Brain pericyte (primary cell): ENCODE measurements at regions not wholly inside any gene's neighbourhood (a gene's known extent, or its start where the extent isn't known, plus 50 kb on each side); places are given as distances from the start of the nearest gene placed in this dataset.
A peak's percentile ranks its signal among the peaks of the same experiment; 100 is the strongest.

Experiments
- DNase-seq: peaks from one replicate; pipeline ENCODE4 v3.0.0-alpha.2; 2012; ENCODE audit warnings: low read depth, low spot score

DNA sequence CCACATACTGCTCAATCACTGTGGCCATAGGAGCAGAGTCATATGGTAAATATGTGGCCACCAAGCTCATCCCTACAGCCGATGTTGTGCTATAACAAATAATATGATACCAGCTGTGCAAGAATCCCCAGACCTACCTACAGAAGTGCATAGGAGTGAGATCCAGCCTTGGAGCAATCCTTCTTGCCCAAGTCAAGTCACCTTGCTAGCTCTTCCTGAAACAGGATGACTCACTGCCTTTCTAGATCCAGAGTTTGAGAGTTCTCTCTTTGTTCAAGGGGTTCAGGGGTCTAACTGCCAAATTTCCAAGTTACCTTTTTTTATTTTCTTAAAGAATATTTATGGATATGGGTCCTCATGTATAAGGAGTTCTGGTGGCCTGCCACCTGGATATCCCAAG, 195.7 kb upstream of the MAN1A1 start:
- no peak for DNase-seq

DNA sequence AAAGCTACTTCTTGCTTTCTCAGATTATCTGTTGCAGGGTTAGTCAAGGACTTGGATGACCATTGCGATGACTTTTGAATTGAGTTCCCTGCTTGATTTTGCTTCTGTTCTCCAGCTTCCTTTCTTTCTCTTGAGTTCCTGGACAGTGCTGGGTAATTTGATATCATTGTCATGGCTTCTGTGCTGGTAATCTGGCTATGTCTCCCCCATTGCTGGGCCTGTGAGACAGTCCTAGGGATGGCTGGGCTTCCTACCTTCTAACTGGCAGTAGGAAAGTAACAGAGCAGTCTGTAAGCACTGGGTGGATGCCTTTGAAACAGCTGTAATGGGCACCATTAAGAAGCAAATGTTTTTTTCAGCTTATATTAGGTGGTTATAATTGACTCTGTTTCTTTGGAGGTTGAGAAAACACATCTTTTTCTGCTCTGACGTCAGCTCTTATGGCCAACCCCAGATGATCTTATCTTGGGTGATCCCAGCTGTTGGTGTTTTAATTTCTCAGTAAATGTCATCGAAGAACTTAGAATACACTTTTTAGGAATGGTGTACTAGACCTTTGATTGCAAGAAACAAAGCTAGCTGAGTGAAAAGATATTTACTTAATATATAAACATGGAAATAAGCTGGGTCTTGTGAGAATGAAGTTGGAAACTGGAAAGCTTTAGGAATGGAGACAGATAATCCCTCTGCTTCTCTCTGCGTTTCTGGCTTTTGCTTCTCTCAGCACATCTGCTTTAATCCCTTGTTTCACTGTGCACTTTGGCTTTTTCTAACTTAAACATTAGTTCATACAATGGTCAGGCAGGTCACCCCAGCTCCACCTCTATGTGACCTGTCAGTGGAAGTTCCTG, 195.0 kb upstream of the MAN1A1 start:
- DNase-seq, result no peak

DNA sequence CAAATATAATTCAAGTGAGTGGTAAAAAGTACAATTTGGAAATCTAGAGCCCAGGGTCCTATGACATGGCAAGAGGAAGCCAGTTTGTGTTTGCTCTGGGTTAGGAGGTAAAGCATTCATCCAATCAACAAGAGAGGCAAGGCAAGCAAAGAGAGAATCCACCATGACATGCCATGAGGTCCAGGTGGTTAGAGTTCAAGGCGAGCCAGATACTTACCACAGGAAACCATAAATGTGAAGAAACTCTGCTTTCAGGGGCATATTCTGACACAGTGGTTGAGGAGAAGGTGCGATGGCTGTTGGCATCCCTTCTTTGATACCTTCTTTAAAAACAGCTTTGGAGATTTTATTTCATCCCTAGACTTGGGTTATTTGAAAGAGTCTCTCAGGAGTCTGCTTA, 193.8 kb upstream of the MAN1A1 start:
- no peak for DNase-seq

DNA sequence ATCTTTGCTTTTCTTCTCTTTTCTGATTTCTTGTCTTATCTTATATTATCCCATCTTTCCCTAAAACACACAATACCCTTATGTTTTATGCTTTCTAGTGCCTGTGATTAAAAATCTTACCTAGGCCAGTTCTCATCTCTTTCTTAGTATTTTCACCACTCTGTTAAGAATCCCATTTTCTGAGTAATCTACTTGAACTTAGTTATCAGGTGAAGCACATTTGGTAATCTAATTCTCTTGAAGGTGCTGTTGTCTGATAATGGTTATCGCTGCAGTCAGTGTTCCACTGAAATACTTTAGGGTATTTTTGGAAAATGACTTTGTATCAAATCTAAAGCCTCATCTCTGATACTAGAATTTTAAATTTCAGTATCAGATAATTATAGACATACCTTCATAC, 192.5 kb upstream of the MAN1A1 start:
- DNase-seq, result no peak

DNA sequence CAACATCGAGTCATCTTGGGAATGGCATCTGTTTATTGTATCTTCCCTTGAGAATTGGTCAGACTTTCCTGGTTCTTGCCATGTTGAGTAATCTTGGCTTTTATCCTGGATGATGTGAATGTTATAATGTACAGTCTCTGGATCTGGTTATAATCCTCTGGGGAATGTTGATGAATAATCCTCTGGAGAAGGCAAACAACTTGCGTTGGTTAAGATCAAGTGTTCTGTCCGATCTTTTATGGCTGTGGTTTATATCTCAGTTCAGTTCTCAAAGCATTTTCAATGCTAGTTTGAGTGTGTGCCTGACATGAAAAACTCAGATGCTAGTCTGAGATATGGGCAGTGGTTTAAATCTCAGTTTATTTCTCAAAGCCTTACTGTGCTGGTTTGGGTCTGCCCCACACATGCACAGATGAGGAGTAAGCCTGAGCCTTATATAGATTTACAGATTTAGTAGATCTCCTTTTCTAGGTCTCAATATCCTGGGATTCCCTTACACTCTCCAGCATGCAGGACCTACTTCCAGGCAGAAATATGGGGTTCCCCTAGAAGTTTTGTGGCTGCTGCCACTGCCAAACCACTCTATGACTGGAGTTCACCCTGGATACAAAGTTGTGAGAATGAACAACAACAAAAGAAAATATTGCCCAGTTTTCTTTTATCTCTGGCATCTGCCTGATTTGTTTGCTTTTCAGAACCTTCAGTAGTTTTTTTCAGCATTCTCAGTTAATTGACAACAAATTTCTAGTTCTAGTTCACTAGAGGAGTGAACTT, 191.8 kb upstream of the MAN1A1 start:
- DNase-seq, result peak; percentile 96

DNA sequence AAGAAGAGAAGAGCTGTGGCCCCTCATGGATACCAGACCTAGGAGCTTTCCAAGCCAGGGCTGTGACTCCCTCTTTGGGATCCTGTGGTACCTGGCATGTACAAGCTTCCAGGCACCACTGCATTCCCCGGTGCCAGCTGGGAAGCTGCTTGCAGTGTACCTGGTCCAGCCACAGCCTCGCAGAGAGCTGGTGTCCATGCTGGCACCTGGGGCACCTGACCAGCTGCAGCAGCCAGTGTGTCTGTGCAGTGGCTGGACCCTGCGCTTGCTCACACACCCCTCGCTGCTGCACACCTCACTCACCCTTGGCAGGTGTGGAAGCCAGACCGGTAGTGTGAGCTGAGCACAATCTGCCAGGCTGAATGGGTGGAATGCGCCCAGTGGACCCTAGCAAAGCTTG, 190.9 kb upstream of the MAN1A1 start:
- no peak for DNase-seq

DNA sequence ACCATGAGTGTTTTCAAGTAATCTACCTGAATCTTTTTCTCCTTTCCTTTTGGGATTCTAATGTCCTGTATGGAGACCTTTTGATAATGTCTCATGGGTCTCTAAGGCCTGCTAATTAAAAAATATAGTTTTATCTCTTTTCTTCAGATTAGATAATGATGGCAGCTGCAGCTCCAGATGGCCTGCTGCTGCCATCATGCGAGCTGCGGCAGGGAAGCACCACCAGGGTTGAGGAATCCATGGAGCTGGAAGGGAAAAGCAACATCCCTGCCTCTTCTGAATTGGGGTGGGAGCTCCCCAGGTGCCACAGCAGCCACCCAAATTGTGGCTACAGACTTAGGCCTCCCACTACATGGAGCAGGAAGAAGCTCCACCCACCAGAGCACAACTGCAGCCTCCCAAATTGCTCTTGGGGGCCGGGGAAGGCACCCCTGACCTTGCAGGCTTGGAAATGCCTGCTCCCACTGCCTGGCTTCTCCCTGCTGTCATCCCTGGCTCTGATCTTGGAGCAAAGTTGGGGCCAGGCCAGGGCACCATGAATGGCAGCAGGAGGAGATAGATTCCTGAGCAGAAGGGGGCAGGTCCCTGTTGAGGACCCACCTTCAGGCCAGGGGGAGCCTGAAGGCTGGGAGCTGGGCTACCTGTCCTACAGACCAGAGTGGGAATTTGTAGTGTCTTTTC, 189.6 kb upstream of the MAN1A1 start:
- DNase-seq, result no peak

DNA sequence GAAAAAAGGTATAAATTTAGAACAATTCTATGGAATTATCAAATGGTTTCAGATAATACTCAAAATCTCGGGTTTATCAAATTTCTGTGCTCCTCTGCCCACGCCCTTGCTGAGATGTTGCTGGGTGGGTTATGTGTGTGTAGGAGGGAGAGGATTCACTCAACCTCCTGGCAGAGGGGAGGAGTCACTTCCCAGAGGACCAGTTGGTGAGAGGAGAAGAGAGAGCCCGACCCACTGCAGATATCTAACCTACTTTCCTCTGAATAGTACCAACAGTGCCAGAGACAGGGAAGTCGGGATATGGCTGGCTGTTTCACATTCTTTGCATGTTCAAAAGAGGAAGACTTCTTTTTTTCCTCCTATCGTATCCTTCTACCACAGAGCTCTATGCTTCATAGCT, 187.1 kb upstream of the MAN1A1 start:
- DNase-seq, result no peak

DNA sequence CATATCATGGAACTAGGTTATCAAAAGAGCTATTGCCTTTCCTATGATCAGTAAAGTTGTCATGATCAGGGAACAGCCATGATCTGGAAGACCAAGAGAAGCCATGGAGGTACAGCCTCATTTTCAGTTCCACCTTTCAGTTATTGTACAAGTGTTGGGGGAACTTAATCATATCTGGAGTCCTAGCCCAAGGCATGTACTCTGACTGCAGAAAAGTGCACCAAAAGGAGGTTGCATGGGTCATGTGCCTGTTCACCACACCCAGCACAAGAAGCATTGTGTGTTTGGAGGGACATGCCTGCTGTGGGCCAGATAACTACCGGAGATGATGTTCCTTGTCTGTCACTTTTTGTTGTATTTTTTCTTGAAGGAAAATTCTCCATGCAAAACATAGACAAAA, 185.8 kb upstream of the MAN1A1 start:
- DNase-seq, result no peak

DNA sequence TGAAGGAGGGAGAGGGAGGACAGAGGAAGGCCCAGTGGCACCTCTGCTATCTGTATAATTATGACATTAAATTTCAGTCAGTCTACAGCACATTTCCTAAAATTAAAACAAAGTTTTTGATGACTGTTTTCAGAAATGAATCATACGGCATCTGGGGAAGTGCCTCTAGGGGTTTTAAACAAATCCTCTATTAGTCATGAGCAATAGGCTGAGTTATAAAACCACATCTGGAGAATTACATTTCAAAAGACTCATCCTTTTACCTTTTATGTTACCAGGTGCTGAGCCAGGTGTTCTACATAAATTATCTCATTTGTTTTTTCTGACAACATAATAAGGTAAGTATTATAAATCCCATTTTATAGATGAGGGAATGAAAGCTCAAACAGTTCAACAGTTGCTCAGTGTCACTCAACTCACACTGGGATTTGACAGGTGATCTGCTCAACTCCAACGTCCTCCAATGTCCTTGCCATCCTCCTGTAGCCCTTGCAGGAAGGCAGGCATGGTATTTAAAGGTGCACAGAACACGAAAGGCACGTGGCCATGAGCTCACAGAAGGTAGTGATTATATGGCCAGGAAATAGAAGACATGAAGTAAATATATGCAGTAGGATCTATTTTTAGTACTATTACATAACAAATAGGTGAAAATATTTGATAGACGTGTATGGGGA, 184.2 kb upstream of the MAN1A1 start:
- peak; percentile 11 for DNase-seq

DNA sequence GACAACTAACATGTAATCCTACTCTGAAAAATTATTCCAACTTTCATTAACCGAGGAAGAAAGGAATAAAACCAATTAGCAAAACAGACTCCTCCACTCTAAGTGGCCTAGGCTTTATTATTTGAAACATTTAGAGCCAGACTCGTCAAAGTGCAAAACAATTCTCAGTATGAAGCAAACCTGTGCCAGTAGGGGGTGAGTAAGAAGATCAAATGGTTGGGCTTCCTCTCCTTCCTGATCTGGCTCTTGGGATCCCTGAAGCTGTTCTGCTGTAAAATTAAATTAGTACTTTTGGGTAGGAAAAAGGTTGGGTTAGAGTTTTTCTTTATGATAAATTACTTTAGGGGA, 177.6 kb upstream of the MAN1A1 start:
- no peak for DNase-seq

DNA sequence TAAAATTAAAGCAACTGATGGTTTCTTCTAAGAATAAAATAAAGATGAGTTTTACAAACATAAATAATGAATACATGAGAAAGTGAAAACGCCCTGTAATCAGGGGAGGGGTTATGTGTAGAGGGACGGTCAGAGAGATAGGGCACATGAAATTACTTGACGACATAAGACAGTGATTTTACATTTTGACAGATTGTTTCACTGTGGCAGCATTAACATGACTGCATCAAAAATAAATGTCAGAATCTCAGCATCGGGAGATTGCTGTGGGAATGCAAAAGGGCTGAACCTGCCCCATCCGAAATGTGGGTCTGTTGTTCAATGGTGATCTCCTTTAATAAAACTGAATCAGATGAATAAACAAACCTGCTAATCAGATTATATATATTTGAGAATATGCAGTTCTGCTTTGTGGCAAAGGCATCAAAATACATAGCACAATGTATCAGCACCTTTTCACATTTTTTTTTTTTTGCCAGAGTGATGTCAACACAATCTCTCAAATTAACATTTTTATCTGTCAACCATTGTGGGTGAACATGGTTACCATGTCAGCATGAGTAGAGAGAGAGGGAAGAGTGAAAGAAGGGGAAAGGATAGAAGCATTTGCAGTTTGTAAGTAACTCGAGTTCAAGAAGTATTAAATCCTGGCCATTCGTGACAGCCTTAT, 177.1 kb upstream of the MAN1A1 start:
- no peak for DNase-seq

DNA sequence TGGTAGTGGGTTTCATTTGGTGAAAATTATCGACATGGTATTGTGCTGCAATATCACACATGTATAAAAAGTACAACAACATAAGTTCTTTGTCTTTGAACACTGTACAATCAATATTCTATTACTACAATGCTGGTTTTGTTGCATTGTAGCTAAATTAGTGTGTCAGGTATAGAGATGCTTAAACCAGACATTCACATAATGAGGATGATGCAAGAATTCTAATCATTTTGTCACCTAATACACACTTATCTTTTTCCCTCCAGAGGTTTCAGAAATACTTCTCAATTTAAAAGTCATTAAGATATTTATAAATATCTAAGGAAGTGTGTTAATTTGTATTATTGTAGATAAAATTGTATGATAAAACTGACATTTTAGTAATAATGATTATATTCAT, 174.8 kb upstream of the MAN1A1 start:
- DNase-seq, result no peak

DNA sequence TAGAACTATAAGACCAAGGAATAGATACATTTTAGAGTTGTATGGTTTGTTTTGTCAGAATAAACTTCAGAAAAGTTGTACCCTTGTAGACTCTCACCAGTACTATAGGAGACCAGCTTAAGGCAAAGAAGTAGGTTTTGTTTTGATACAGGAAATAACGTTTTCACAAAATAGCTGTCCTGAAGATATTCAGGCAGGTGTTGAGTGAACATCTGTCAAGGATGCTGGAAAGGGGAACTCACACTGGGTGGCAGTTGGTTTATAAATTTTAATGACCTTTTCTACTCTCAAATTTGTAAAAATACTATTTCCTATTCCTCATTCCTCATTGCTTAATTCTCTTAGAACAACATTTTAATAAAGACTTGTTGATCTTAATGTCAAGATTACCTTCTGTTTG, 174.0 kb upstream of the MAN1A1 start:
- DNase-seq, result no peak

DNA sequence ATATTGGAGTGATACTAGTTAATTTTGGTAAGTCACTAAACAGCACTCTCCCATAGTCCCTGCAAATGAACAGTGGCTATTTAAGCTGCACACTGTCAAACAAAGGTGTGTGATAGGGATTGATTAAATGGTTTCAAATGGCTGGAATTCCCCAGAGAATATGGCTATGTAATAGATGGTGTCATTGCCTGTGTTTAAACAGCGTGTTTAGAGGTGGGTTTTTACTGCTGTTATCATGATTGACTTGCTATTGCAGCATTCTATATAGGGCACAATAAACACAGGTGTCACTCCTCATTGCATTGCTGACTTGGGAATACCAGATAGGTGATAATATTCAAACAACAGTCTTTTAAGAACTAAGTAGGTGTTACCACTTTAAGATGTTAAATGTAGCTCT, 171.7 kb upstream of the MAN1A1 start:
- DNase-seq, result no peak

DNA sequence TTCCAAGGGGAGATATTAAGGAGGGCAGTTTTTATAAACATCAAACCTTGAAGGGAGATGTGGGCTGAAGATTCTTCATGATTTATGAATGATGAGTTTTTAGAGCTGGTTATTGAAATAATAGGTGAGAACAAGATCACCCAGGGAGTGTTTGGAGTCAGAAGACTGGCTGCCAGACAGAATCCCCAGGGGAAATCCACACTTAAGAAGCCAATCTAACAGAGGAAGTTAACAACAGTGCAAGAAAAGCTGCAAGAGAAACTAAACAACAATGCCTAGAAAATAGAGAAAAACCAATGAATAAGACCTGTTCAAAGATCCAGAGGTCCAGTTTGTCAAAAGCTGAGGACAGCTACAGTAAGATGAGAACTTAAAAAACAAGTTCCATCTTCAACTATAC, 167.9 kb upstream of the MAN1A1 start:
- DNase-seq, result no peak

DNA sequence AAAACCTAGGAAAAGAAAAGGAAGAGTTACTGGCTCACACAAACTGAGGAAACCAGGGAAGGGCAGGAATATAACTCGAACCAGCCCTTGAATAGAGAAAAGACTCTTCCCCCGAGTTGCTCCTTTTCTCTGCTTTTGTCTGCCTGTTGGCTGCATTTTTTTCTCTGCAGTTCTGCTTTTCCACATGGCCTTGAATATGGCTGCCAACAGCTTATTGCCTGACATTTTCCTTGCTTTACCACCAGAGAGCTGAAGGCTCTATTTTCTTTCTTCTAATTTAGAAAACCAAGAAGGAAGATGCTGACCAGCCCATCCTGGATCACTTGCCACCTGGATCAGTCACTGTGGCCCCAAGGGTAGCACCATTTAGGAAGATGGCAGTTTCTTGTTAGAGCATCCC, 164.8 kb upstream of the MAN1A1 start:
- no peak for DNase-seq

DNA sequence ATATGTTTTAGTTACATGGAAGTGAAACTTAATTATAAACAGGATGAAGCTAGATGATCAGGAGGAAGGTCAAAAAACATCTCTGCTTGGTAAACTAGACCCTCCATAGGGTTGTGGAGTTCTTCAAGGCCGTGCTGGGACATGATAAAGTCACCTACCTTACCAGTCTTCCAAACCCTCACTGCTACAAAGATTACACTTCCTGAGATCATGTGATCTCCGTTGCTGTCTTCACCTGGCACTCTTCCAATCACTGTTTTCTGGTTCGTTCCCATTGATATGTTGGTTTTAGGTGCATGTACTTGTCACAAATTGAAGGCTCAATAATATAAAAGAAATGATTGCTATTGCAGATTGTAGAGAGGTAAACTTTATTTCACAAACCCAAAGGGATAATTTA, 161.5 kb upstream of the MAN1A1 start:
- no peak for DNase-seq

DNA sequence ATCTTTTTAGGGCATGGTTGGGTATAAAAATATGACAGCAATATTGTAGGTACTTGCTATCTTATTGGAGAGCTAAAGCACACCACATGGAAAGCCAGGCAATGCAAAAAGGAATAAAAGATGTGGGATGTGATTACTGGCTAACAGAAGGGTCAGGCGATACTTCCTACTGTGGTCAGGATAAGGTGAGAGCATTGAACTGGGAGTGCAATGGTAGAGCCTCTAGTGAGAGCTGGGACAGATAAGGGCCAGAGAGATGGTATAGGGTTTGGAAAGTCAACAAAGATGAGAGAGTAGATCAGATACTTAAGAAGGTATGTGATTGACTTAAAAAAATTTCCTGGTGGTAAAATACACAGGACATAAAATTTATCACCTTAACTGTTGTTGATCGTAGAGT, 160.7 kb upstream of the MAN1A1 start:
- no peak for DNase-seq

DNA sequence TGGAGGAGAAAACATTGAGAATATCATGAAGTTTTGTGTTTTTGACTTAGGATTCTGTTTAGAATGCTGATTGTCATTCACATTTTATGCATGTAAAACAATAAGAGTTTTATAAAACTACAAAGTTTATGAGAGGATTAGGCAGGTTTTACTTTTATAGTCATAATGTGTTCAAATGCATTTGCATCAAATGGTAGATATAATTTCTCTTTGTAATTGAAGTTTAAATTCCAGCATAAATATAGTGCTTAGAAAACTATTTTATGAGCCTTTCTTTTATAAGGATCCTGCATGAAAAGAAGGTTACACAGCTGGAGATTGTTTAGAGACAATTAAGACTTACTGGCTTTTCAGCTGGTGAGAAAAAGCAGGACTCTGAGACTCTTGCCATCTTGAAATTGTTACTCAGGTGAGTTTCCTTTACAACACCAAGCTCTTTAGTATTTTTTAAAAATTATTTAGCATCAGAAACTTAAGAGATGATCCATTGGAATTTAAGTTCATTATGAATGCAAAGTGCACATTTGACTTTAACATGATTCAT, 157.1 kb upstream of the MAN1A1 start:
- no peak for DNase-seq

DNA sequence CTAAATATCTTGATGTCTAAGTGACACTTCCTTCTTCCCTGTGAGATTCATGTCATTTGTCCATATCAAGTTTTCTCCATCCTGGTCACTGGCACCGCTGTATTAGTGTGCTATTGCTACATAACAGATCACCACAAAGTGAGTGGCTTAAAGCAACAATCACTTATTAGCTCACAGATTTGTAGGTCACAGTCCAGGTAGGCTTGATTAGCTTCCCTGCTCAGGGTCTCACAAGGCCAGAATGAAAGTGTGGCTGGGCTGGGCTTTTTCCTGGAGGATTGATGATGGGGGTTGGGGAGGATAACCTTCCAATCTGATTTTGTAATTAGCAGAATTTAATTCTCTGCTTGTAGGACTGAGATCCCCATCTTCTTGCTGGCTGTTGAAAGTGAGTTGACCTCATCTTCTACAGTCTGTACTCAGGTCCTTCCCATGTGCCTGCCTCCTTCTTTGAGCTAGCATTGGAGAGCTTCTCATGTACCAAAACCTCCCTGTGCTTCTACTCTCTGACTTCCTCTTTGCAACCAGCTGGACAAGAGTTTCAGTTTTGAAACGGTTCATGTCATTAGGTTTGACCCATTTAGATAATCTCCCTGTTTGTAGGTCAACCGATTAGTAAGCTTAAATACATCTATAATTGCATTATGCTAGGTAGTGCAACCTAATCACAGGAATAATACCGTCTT, 152.4 kb upstream of the MAN1A1 start:
- no peak for DNase-seq
